Hepatocyte (in vitro differentiated cells): ENCODE measurements at regions not wholly inside any gene's neighbourhood (a gene's known extent, or its start where the extent isn't known, plus 50 kb on each side); places are given as distances from the start of the nearest gene placed in this dataset.

Experiments
- CTCF ChIP-seq: fragments of 200-600 bp; sonication (generic); IDR thresholded peaks from 2 replicates; pipeline ENCODE4 v1.5.1; 2016; ENCODE audit warnings: antibody characterized with exemption, mild to moderate bottlenecking; ENCODE audit not compliant: poor library complexity
- EZH2 ChIP-seq: fragments of 200-600 bp; sonication (generic); IDR thresholded peaks from 2 replicates; pipeline ENCODE4 v1.6.1; 2016; ENCODE audit warnings: antibody characterized with exemption, mild to moderate bottlenecking, borderline replicate concordance
- EZH2phosphoT487 ChIP-seq: fragments of 200-600 bp; sonication (generic); IDR thresholded peaks from one replicate; pipeline ENCODE4 v1.6.1; 2018; ENCODE audit warnings: antibody characterized with exemption, mild to moderate bottlenecking, low read depth, moderate library complexity; ENCODE audit not compliant: unreplicated experiment, severe bottlenecking

DNA sequence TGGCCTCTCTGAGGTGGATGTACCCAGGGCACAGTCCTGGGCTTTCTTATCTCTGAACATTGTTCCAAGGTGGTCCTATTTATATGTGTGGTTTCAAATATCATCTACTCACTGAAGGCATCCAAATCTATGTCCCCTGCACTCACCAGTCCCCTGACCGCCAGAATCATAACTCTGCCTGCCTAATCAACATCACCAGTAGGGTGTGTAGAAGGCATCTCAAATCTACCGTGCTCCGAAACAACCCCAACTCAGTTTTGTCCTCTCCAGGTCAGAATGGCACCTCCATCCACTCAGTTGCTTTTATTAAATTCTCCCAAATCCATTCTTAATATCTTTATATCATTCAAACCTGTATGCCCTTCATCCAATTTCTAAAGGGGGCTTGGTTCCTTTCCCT, 536.3 kb downstream of the GRIN2A start:
- no peak for TF ChIP-seq EZH2
- no peak for TF ChIP-seq CTCF
- no peak for TF ChIP-seq EZH2phosphoT487
